ENCODE measurements at regions not wholly inside any gene's neighbourhood (a gene's known extent, or its start where the extent isn't known, plus 50 kb on each side); places are given as distances from the start of the nearest gene placed in this dataset.

- no peak for DNase-seq
Measured at GRCh38 chr15:53009093-53009492, 219.0 kb upstream of the ONECUT1 start.

GRCh38 chr15:53000409-53000808 lies 210.3 kb upstream of the ONECUT1 start:
- DNase-seq: no peak

- no peak for DNase-seq
Measured at GRCh38 chr15:52997123-52997522, 207.0 kb upstream of the ONECUT1 start.

- no peak for DNase-seq
Measured at GRCh38 chr15:52994290-52994689, 204.2 kb upstream of the ONECUT1 start.

GRCh38 chr15:52984507-52984906 lies 194.4 kb upstream of the ONECUT1 start:
- no peak for DNase-seq

- DNase-seq: no peak
Measured at GRCh38 chr15:52980446-52980845, 190.3 kb upstream of the ONECUT1 start.

- DNase-seq: no peak
Measured at GRCh38 chr15:52976516-52977075, 186.5 kb upstream of the ONECUT1 start.

GRCh38 chr15:52975941-52976449 lies 185.9 kb upstream of the ONECUT1 start:
- DNase-seq: no peak

GRCh38 chr15:52963865-52964264 lies 173.7 kb upstream of the ONECUT1 start:
- DNase-seq: no peak

GRCh38 chr15:52960283-52960682 lies 170.1 kb upstream of the ONECUT1 start:
- DNase-seq: no peak

- no peak for DNase-seq
Measured at GRCh38 chr15:52943746-52944145, 153.6 kb upstream of the ONECUT1 start.

- DNase-seq: no peak
Measured at GRCh38 chr15:52936489-52936888, 146.4 kb upstream of the ONECUT1 start.

- DNase-seq: no peak
Measured at GRCh38 chr15:52925130-52925529, 135.0 kb upstream of the ONECUT1 start.

GRCh38 chr15:52924630-52925029 lies 134.5 kb upstream of the ONECUT1 start:
- no peak for DNase-seq

GRCh38 chr15:52923626-52924025 lies 133.5 kb upstream of the ONECUT1 start:
- no peak for DNase-seq

- DNase-seq: no peak
Measured at GRCh38 chr15:52922871-52923270, 132.7 kb upstream of the ONECUT1 start.

- DNase-seq: no peak
Measured at GRCh38 chr15:52912172-52912571, 122.0 kb upstream of the ONECUT1 start.

- no peak for DNase-seq
Measured at GRCh38 chr15:52893338-52893737, 103.2 kb upstream of the ONECUT1 start.

GRCh38 chr15:52879904-52880303 lies 89.8 kb upstream of the ONECUT1 start:
- no peak for DNase-seq

- no peak for DNase-seq
Measured at GRCh38 chr15:52879145-52879544, 89.0 kb upstream of the ONECUT1 start.

- DNase-seq: no peak
Measured at GRCh38 chr15:52876991-52877663, 87.0 kb upstream of the ONECUT1 start.

GRCh38 chr15:52872036-52872818 lies 82.1 kb upstream of the ONECUT1 start:
- no peak for DNase-seq

- DNase-seq: no peak
Measured at GRCh38 chr15:52870015-52870414, 79.9 kb upstream of the ONECUT1 start.

GRCh38 chr15:52866698-52867097 lies 76.6 kb upstream of the ONECUT1 start:
- DNase-seq: no peak

Data from MV-4-11 (cell line).